GM19351 (cell line): ENCODE measurements at regions not wholly inside any gene's neighbourhood (a gene's known extent, or its start where the extent isn't known, plus 50 kb on each side); places are given as distances from the start of the nearest gene placed in this dataset.

Experiments
- ATAC-seq: cut with Tn5 transposase; IDR thresholded peaks from one replicate; pipeline ENCODE4 v1.9.1; 2021; ENCODE audit warnings: mild to moderate bottlenecking, moderate library complexity; ENCODE audit not compliant: unreplicated experiment

- ATAC-seq, result no peak
Measured at GRCh38 chr14:56870336-56870735, 60.1 kb upstream of the OTX2 start.

- no peak for ATAC-seq
Measured at GRCh38 chr14:56868660-56869059, 58.4 kb upstream of the OTX2 start.

- ATAC-seq, result no peak
Measured at GRCh38 chr14:56862836-56863235, 52.6 kb upstream of the OTX2 start.

GRCh38 chr14:56860441-56860840 lies 50.2 kb upstream of the OTX2 start:
- ATAC-seq, result no peak
